Caki2 (cell line): ENCODE measurements at regions not wholly inside any gene's neighbourhood (a gene's known extent, or its start where the extent isn't known, plus 50 kb on each side); places are given as distances from the start of the nearest gene placed in this dataset.
"Not testable (repeated sequence)": the region's sequence is repeated elsewhere in the genome, so short reads cannot be mapped to it uniquely, and the experiment has no call there.

Experiments used
- DNase-seq: peaks from one replicate; pipeline ENCODE4 v3.0.0-alpha.2; 2015; ENCODE audit warnings: low read depth
- in situ Hi-C: cut with HindIII; loops from 2 replicates; pipeline ENCODE4 v1.10.0; 2016; ENCODE audit warnings: low sequenced_read_pairs, low pct_unique_long_range_greater_than_20kb, mixed read lengths

DNA sequence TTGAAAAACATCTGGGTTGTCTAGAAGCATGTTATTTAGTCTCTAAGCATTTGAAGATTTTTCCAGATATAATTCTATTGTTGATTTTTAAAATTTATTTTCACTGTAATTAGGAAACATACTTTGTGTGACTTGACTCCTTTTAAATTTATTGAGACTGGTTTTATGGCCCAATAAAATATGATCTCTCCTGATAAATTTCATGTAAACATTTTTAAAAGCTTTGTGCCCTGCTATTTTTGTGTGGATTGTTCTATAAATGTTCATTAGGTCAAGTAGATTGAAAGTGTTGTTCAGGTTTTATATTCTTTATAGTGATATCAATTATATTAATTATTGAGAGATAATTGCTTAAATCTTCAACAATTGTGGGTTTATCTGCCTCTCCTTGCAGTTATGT, 105.4 kb downstream of the RFX6 start:
- in situ Hi-C loops: no loop called here
- DNase-seq: no peak

DNA sequence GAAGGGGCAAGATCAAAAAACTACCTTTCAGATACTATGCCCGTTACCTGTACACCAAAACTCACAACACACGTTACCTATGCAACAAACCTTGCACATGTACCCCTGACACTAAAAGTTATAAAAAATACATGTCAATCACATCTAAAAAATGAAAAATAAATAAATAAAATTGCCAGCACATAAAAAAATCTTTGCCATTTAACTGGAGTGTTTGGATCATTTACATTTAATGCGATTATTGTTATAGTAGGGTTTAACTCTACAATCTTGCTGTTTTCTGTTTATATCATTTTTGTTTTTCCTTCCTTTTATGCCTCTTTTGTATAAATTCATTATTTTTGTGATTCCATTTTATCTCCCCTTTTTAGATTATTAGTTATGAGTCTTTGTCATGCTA, 106.3 kb downstream of the RFX6 start:
- in situ Hi-C loops: no loop called here
- DNase-seq: no peak

DNA sequence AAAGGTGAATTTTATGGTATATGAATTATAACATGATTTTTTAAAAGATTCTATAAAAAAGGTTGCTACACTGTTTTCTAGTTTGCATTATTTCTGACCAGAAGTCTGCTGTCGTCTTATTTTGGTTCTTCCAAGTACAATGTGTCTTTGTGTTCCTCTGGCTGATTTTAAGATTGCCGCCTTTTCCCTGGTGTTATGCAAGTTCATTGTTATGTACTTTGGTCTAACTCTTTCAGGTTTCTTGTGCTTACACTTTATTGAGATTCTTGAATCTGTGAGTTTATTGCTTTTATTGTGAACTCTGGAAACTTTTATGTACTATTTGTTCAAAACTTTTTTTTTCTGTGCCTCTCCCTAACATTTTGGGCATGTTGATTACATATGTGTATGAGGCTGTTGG, 109.8 kb downstream of the RFX6 start:
- DNase-seq: no peak
- in situ Hi-C loops: no loop called here

DNA sequence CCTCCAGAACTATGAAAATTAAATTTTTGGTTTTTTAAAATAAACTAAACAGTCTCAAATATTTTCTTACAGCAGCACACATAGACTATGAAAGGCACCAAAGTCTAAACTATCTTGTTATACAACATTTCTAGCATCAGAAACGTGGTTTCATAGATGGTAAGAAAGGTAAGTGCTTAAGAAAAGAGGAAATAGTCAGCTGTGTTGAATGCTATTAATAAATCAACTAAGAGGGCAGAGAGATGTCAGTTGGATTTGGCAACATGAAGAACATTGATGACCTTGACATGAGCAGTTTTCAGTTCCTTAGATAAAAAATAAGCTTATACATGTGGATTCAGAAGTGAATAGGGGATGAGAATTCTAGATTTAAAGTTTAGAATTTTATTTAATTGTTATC, 113.6 kb downstream of the RFX6 start:
- in situ Hi-C loops: no loop called here
- DNase-seq: no peak

DNA sequence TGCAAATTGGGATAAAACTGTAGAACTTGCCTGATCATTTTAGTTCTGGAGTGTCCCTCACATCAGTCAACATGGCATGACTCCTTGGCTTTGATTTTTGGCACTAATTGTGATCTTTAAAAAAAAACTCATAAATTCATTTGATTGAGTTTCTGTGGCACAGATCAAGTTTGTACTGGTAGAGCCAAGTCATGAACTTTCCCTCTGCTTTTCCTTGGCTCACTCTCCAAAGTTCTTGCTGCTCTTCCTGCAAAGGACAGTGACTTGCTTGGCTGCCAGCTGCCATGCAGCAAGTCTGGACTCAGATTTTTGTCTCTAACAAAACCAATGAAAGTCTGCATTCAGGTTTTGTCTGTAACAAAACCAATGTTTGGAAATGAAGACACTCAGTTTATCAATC, 115.5 kb downstream of the RFX6 start:
- DNase-seq: no peak
- in situ Hi-C loops: no loop called here

DNA sequence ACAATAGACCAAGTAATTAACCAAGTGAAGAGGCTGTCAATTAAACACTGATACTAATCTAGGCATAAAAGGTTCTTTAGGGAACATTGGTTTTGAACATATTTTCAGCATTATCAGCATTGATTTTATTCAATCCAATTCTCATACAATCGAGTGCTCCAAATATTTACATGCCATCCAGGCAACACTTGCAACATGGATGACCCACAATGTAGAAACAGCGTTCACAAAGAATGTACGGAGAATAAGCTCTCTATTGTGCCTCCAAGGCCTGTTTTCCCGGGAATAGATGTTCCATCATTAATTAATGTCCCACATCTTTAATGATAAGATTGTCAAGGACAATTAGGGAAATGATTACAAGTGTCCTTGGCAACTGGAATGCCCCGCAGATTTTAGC, 117.4 kb downstream of the RFX6 start:
- no peak for DNase-seq
- in situ Hi-C loops: no loop called here

DNA sequence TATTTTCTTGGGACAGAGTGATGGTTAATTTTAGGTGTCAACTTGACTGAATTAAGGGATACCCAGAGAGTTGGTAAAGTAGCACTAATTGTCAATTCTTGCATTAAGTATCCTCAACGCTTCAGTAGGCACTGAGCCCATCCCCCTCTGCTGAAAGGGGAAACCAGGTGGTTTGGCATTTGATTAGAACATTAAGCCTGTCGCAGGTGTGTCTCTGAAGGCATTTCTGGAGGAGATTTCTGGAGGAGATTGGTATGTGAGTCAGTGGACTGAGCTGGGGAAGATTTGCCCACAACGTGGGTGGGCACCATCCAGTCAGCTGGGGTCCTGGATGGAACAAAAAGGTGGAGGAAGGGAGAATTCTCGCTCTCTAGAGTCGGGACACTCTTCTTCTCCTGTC, 119.8 kb downstream of the RFX6 start:
- in situ Hi-C loops: no loop called here
- no peak for DNase-seq

DNA sequence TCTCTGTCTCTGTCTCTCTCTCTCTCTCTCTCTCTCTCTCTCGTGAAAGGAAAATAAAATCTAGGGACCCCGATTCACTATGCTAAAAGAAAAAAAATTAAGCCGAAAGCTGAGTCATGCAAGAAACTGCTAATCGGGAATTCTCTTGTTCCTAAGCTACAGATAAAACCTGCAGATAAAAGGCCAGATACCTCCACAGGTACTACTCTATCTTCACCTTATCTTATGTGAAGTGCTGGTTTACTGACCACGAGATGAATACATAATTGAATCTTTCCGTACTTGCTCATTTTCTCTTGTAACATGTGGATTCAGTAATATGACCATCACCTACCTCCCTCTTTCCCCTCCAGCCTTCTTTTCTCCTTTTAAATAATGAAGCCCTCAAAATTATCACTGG, 120.5 kb downstream of the RFX6 start:
- DNase-seq: no peak
- in situ Hi-C loops: no loop called here

DNA sequence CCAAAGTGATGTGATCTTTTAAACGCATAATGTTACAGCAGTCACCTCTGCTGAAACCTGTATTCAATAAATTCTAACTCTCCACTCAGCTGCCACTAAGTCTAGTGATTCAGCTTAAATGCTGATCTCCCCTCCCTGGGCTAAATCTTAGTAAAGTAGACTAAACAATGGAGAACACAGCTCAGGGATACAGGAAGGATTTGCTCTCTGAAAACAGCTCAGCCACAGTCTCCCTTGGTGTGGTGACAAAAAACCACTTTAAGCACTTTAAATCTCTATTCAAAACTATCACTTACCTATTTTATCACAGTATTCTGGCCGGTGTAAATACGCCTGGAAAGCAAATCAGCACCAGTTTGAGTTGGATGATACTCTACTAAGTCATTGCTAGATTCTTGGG, 130.6 kb downstream of the RFX6 start:
- in situ Hi-C loops: no loop called here
- no peak for DNase-seq

DNA sequence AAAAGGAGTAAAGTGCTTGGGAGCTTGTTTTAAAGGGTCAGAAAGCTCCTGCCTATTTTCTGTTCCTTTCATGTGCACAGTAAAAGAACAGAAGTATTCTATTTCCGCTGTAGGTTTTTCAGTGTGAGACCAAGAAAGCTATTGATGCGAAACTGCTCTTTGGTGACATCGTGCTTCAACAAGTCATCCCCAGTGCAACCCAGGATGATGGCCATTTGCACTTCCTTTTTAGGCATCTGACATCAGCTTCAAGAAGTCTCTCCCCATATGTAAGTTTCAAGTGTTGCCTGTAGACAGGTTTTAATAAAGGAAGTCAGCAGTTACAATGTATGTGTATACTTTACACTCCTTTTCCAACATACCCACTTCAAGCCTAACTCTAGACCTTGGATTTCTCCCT, 131.6 kb downstream of the RFX6 start:
- in situ Hi-C loops: no loop called here
- no peak for DNase-seq

DNA sequence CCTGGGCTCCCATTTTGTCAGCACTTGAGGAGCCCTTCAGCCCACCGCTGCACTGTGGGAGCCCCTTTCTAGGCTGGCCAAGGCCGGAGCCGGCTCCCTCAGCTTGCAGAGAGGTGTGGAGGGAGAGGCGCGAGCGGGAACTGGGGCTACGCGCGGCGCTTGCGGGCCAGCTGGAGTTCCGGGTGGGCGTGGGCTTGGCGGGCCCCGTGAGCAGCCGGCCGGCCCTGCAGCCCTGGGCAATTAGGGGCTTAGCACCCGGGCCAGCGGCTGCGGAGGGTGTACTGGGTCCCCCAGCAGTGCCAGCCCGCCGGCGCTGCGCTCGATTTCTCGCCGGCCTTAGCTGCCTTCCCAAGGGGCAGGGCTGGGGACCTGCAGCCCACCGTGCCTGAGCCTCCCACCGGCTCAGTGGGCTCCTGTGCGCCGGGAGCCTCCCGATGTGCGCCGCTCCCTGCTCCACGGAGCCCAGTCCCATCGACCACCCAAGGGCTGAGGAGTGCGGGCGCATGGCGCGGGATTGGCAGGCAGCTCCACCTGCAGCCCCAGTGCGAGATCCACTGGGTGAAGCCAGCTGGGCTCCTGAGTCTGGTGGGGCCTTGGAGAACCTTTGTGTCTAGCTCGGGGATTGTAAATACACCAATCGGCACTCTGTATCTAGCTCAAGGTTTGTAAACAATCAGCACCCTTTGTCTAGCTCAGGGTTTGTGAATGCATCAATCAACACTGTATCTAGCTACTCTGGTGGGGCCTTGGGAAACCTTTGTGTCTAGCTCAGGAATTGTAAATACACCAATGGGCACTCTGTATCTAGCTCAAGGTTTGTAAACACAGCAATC, 137.8 kb downstream of the RFX6 start:
- DNase-seq, in situ Hi-C loops: not testable (repeated sequence)

DNA sequence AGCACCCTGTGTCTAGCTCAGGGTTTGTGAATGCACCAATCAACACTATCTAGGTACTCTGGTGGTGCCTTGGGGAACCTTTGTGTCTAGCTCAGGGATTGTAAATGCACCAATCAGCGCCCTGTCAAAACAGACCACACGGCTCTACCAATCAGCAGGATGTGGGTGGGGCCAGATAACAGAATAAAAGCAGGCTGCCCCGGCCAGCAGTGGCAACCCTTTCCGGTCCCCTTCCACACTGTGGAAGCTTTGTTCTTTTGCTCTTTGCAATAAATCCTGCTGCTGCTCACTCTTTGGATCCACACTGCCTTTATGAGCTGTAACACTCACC, 138.4 kb downstream of the RFX6 start:
- DNase-seq, in situ Hi-C loops: not testable (repeated sequence)

DNA sequence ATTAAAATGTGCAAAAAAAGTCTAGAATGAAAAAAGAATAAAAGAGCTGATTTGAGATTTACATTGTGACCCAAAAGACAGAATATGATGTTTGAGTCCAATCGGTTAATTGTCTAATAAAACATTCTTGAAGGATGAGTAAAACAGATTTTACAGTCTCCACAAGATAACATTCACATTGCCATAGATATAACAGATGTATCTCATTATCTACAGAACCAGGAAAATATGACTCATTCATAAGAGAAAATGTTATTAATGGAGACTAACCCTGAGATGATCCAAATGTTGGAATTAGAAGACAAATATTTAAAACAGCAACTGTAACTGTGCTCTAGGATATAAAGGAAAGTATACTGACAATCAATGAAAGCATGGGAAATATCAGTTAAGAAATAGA, 141.7 kb downstream of the RFX6 start:
- in situ Hi-C loops: no loop called here
- DNase-seq: no peak

DNA sequence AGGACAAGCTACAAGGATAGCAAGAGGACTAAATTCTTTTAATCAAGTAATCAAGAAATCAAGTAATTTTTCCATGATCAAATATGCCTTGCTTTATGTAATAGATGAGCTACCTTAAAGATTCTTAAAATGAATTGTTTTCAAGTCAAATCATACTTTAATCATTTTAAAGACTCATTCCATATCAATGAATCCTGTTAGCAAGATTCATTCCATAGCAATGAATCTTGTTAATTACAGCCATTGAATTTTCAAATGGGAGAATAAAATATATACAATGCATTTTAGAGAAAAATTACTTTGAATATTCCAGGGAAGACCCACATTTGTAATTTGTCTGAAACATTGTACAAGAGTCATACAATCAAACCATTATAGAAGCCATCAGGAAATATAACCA, 145.7 kb downstream of the RFX6 start:
- in situ Hi-C loops: no loop called here
- DNase-seq: no peak

DNA sequence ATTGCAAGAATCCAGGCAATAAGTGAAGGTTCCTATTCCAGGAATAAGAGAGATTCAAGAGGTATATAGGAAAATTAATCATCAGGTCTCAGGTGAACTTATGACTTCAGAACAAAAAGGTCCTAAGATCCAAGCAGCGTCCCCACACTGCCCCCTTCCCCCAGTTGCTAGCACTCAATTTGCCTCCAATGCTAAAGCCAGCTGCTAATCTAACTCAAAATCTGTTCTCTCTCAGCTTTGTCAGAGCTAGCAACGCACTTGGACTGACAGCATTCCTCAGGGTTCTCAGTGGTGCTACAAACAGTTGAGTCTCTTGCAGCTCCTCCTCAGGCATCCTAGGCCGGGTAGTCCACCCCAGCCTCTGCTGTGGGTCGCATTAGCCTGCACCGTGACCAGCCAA, 148.3 kb downstream of the RFX6 start:
- in situ Hi-C loops: no loop called here
- no peak for DNase-seq

DNA sequence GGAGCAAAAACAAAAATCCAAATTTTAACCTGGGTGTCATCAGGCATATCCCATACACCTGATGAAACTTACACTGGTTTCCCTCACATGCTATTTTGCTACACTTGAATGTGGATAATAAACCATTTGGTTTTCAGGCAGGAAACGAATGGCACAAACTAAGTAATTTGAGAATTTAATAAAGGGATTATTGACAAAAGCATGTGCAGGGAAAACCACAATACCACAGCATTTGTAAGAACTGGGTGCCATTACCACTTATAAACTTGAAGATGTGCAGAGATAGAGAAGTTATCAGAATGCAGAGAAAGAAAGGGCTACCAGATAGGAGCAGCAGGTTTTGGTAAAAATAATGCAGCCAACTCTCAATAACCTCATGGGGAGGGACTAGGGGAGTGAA, 151.2 kb downstream of the RFX6 start:
- no peak for DNase-seq
- in situ Hi-C loops: no loop called here

DNA sequence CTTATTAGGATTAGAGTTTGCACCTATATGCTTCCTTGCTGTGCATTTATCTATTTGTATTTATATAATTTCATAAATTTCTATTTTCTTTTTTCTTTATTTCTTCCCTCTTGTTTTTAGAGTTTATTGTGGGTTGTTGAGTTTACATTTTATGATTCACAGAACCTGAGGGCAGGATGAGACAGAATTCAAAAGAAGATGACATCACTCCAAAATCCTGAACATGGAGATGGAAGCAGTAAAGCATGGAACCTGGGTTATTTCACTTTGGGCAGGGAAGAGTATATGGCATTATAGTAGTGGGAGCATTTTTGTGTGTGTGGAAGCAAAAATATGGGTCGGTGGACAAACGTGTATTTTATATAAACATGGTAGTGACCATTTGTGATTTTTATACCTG, 157.5 kb downstream of the RFX6 start:
- no peak for DNase-seq
- in situ Hi-C loops: no loop called here

DNA sequence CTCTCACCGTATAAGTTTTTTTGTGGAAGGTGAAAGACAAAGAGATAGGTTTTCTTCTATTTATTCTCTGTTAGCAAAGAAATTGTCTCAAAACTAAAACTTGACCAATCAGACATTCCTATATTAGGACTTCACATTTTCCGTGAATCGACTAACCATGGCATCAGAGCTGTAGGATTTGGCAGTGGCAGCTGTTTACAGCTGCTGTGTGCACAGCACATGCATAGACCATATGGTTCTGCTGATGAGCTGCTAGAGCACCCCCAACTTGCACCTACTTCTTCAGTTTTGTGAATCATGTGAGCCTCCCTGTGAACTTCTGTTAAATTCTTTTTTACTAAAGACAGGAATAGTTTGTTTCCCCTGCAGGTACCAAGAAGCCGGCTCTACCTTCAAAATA, 157.9 kb downstream of the RFX6 start:
- in situ Hi-C loops: no loop called here
- DNase-seq: no peak

DNA sequence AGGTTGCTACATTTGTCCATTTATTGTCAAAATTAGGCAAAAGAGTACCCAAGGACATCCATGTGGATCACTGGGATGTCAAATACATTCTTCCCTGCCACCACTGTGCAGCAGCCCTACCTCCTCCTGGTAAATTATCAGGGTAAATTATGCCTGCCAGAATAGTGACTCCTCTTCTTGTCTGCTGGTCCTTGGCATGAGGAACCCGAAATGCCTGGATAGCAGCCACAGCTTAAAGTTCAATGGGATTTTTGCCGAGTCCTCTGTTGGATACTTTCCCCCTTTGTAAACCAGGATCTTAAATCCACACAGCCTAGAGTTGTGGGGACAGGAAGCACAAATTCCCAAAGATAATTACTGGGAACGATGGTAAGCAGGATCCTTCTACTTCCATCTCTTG, 173.3 kb downstream of the RFX6 start:
- in situ Hi-C loops: no loop called here
- DNase-seq: no peak

DNA sequence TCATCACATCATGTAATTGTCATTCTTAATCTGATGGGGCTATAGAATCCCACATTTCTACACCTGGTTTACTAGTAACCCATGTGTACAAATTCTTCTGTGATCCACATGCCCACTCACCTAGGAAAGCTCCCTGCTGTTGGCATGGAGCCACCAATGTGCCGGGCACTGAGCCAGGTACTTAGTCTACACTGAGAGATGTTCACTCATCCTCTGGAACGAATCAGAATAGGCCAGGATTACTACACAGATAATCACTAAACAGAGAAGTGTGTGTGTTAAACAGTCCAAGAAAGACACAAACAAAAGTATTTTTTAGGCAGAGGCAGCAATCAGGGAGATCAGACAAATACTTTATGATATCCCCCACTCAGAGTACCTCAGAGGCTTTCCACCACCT, 193.2 kb upstream of the VGLL2 start:
- no peak for DNase-seq
- in situ Hi-C loops: no loop called here

DNA sequence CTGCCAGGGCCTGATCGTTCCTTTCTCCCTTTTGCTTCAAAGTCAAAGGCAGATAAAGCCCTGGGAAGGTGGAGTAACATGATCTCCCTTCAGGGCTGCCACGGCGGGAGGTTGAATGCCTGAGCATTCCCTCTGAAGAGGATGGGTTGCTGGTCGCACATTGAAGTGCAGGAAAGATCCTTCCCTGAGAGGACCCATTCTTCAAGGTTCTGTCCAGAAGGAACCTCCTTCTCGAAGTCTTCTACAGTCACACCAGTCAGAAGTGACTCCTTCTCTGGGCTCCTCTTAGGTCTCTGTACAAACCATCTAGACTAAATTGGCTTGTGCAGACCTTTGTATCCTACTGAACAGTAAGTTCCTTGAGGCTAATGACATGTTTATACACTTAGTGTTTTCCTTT, 192.6 kb upstream of the VGLL2 start:
- in situ Hi-C loops: no loop called here
- no peak for DNase-seq
